ENCODE measurements at regions not wholly inside any gene's neighbourhood (a gene's known extent, or its start where the extent isn't known, plus 50 kb on each side); places are given as distances from the start of the nearest gene placed in this dataset.

DNA sequence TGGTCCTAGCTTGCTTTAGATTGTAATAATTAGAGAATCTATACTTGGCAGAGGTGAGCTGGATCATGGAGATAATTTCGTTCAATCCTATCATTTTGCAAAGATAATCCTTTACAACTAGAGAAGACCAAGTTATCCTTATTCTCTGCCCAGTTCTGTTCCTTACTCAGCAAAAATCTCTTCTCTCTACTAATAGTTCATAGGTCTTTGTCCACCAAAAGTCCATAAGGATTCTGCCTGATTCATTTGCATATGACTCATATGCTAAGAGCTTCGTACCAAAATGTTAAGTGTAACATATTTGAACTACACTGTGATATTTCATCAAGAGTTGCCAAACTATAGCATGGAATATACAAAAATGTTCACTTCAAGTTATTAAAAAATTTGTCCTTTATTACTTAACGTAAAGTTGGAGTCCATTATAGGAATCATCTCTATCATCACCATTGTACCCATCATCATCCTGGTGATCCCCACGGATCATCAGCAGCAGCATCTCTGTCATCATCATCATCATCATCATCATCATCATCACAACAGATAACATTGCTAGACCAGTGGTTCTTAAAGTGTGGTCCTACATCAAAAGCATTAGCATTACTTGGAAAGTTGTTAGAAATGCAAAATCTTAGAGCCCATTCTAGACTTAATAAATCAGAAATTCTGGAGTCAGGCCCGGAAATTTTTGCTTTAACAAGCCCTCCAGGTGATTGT lies 463.0 kb downstream of the DHX35 start:
- no peak overlapping the region for H3K4me3 ChIP-seq
- no peak overlapping the region for H3K27ac ChIP-seq
- H3K79me2 ChIP-seq (ENCODE audit: low read depth): no peaks in the 10 kb centered on the region
- H3K9me2 ChIP-seq (ENCODE audit: insufficient read depth): no peaks in the 10 kb centered on the region
- H4K20me1 ChIP-seq (ENCODE audit: insufficient read depth): no peaks in the 10 kb centered on the region
- H3K36me3 ChIP-seq (ENCODE audit: low read depth): no peaks in the 10 kb centered on the region
- TF ChIP-seq EZH2 (IDR thresholded peaks at IDR 0.05; ENCODE audit: low read depth): no peak
- TF ChIP-seq, protein P1, sequence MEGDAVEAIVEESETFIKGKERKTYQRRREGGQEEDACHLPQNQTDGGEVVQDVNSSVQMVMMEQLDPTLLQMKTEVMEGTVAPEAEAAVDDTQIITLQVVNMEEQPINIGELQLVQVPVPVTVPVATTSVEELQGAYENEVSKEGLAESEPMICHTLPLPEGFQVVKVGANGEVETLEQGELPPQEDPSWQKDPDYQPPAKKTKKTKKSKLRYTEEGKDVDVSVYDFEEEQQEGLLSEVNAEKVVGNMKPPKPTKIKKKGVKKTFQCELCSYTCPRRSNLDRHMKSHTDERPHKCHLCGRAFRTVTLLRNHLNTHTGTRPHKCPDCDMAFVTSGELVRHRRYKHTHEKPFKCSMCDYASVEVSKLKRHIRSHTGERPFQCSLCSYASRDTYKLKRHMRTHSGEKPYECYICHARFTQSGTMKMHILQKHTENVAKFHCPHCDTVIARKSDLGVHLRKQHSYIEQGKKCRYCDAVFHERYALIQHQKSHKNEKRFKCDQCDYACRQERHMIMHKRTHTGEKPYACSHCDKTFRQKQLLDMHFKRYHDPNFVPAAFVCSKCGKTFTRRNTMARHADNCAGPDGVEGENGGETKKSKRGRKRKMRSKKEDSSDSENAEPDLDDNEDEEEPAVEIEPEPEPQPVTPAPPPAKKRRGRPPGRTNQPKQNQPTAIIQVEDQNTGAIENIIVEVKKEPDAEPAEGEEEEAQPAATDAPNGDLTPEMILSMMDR (conservative IDR thresholded peaks at IDR 0.05): no peak
- ChIA-PET POLR2A (ENCODE audit: unreplicated experiment) (interaction anchor here (0.6 kb wide), 1 partner anchor 1435 kb away, joined by 4 read pairs; no protein-coding TSS in a partner anchor), CTCF (no interaction called here)
- DNase-seq: no peak
- intact Hi-C loops (cut with micrococcal nuclease; ENCODE audit: unreplicated experiment): no loop called here
- H3K9me3 ChIP-seq (ENCODE audit: insufficient read depth, low read depth): no peaks in the 10 kb centered on the region
- H3K27me3 ChIP-seq (ENCODE audit: insufficient read depth, low read depth): no peaks in the 10 kb centered on the region
- no peak overlapping the region for H3K4me2 ChIP-seq
- H3F3A ChIP-seq (ENCODE audit: insufficient read depth, low read depth): no peaks in the 10 kb centered on the region
- no TSS peak for BruUV-seq (replicated peaks)
- H2AFZ ChIP-seq: no peak overlapping the region
- no peaks in the 10 kb centered on the region for H3K4me1 ChIP-seq (replicated peaks; ENCODE audit: insufficient read depth)

GRCh38 chr20:39421571-39422105 lies 459.5 kb downstream of the DHX35 start:
- Histone ChIP-seq H3K36me3 (ENCODE audit: low read depth) (no peaks in the 10 kb centered on the region), H3K4me1 (replicated peaks; ENCODE audit: insufficient read depth) (no peaks in the 10 kb centered on the region), H3K9me2 (ENCODE audit: insufficient read depth) (no peaks in the 10 kb centered on the region), H3K9me3 (ENCODE audit: insufficient read depth, low read depth) (no peaks in the 10 kb centered on the region), H3K27me3 (ENCODE audit: insufficient read depth, low read depth) (no peaks in the 10 kb centered on the region), H3K4me3 (no peak overlapping the region), H3F3A (ENCODE audit: insufficient read depth, low read depth) (no peaks in the 10 kb centered on the region), H4K20me1 (ENCODE audit: insufficient read depth) (no peaks in the 10 kb centered on the region), H3K27ac (no peak overlapping the region), H3K79me2 (ENCODE audit: low read depth) (no peaks in the 10 kb centered on the region), H3K4me2 (no peak overlapping the region), H2AFZ (no peak overlapping the region)
- BruUV-seq (replicated peaks): no TSS peak
- intact Hi-C loops (cut with micrococcal nuclease; ENCODE audit: unreplicated experiment): no loop called here
- DNase-seq: no peak
- POLR2A ChIA-PET (ENCODE audit: unreplicated experiment): no interaction called here
- TF ChIP-seq, protein P1 (conservative IDR thresholded peaks at IDR 0.05): no peak
- TF ChIP-seq EZH2 (IDR thresholded peaks at IDR 0.05; ENCODE audit: low read depth): no peak
- CTCF ChIA-PET: interaction anchor here (0.6 kb wide), 1 partner anchor 626 kb away, joined by 20 read pairs; no protein-coding TSS in a partner anchor

DNA sequence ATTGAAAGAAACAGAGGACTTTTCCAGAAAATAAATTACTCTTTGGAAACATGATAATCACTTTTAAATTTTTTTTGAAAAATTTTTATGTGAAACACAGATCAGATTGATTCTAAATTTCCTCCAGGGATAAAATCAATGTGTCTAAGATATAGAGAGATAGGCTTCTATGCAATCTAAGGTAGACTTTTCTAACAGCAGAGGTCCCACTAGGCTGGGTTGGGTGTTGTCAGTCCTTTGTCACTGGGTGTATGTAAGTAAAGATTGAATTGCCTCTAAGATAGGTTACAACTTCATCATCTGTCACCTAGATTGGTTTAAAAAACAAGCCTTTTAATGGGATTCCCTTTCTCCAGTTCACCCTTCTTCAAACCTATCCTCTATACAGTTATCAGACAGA lies 449.9 kb downstream of the DHX35 start:
- no peaks in the 10 kb centered on the region for H3K4me1 ChIP-seq (replicated peaks; ENCODE audit: insufficient read depth)
- H3K4me2 ChIP-seq: no peak overlapping the region
- ChIA-PET CTCF (no interaction called here), POLR2A (ENCODE audit: unreplicated experiment) (no interaction called here)
- no peak for DNase-seq
- no peak for TF ChIP-seq EZH2 (IDR thresholded peaks at IDR 0.05; ENCODE audit: low read depth)
- TF ChIP-seq, protein P1 (conservative IDR thresholded peaks at IDR 0.05): no peak
- H2AFZ ChIP-seq: no peak overlapping the region
- H3F3A ChIP-seq (ENCODE audit: insufficient read depth, low read depth): no peaks in the 10 kb centered on the region
- H3K27ac ChIP-seq: no peak overlapping the region
- no peaks in the 10 kb centered on the region for H3K79me2 ChIP-seq (ENCODE audit: low read depth)
- no peaks in the 10 kb centered on the region for H3K27me3 ChIP-seq (ENCODE audit: insufficient read depth, low read depth)
- H4K20me1 ChIP-seq (ENCODE audit: insufficient read depth): no peaks in the 10 kb centered on the region
- H3K4me3 ChIP-seq: no peak overlapping the region
- intact Hi-C loops (cut with micrococcal nuclease; ENCODE audit: unreplicated experiment): no loop called here
- no peaks in the 10 kb centered on the region for H3K9me2 ChIP-seq (ENCODE audit: insufficient read depth)
- no peaks in the 10 kb centered on the region for H3K36me3 ChIP-seq (ENCODE audit: low read depth)
- H3K9me3 ChIP-seq (ENCODE audit: insufficient read depth, low read depth): no peaks in the 10 kb centered on the region; the same call in 1 of the 2 replicates
- no TSS peak for BruUV-seq (replicated peaks)
